Spinal cord (tissue), 9 donors: ENCODE measurements at regions not wholly inside any gene's neighbourhood (a gene's known extent, or its start where the extent isn't known, plus 50 kb on each side); places are given as distances from the start of the nearest gene placed in this dataset.

Source experiments
- DNase-seq, 6 donors: peaks; one replicate each; pipeline versions ENCODE4 v3.0.0 to v3.0.0-alpha.2; 2013 to 2015; ENCODE audit warnings: low spot score in 6 of 6, low read depth in 4 of 6
- H3K27ac ChIP-seq: one replicate; pipeline ENCODE4 v1.5.1; 2013; ENCODE audit warnings: low read depth, low read length, control low read depth
- H3K27me3 ChIP-seq: one replicate; pipeline ENCODE4 v1.6.1; 2013; ENCODE audit warnings: low read length; ENCODE audit not compliant: control insufficient read depth, insufficient read depth
- H3K36me3 ChIP-seq: one replicate; pipeline ENCODE4 v1.6.1; 2013; ENCODE audit warnings: low read length; ENCODE audit not compliant: control insufficient read depth, insufficient read depth
- H3K4me1 ChIP-seq: one replicate; pipeline ENCODE4 v1.6.1; 2013; ENCODE audit warnings: low read length; ENCODE audit not compliant: control insufficient read depth, insufficient read depth
- H3K4me3 ChIP-seq: one replicate; pipeline ENCODE4 v1.5.1; 2013; ENCODE audit warnings: low read depth, low read length, control low read depth
- H3K9me3 ChIP-seq: one replicate; pipeline ENCODE4 v1.6.1; 2013; ENCODE audit warnings: low read length; ENCODE audit not compliant: control insufficient read depth, insufficient read depth
- WGBS: methylation state at CpG from one replicate; pipeline ENCODE4 v1.1.5; 2013; ENCODE audit warnings: missing lambda C conversion rate; ENCODE audit not compliant: insufficient coverage; 5-methylcytosine and 5-hydroxymethylcytosine counted together
- donor health status: healthy.

- Histone ChIP-seq H3K9me3 (peaks cover 5% of the 10 kb centered on the region), H3K27me3 (no peaks in the 10 kb centered on the region), H3K27ac (no peak overlapping the region), H3K36me3 (no peaks in the 10 kb centered on the region), H3K4me3 (no peak overlapping the region), H3K4me1 (no peaks in the 10 kb centered on the region)
- DNase-seq, result no peak
- no CpG with 5 or more reads among the region's 3 CpGs for WGBS
Measured at GRCh38 chr10:120691625-120692024, 159.5 kb upstream of the WDR11 start.

- Histone ChIP-seq H3K4me1 (no peaks in the 10 kb centered on the region), H3K27me3 (no peaks in the 10 kb centered on the region), H3K27ac (no peak overlapping the region), H3K9me3 (peaks cover 2% of the 10 kb centered on the region), H3K36me3 (no peaks in the 10 kb centered on the region), H3K4me3 (no peak overlapping the region)
- no peak for DNase-seq
- no CpG with 5 or more reads among the region's 2 CpGs for WGBS
Measured at GRCh38 chr10:120700426-120700825, 150.7 kb upstream of the WDR11 start.

DNA sequence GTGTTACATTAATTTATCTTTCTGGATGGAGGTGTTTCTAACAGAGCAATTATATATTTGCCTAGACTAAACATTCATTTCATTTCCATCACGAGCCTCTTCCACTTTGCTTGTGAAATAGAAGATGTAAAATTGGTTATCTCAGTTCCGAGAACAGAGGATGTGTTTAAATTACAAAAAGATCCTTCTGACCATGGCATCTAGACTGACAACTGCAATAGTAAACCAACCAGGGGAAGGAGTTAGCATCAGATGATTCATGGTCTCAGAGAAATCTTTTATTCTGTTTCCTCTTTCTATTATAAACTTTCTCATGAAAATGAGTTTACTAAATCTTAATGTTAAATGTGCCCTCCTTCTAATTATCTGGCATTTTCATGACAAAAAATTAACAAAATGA lies 149.8 kb upstream of the WDR11 start:
- Histone ChIP-seq H3K27me3 (no peaks in the 10 kb centered on the region), H3K4me3 (no peak overlapping the region), H3K27ac (no peak overlapping the region), H3K36me3 (no peaks in the 10 kb centered on the region), H3K4me1 (no peaks in the 10 kb centered on the region), H3K9me3 (peaks cover 2% of the 10 kb centered on the region)
- DNase-seq, result no peak
- WGBS, result no CpG with 5 or more reads among the region's 2 CpGs

- no peaks in the 10 kb centered on the region for H3K27me3 ChIP-seq
- WGBS, result no CpG with 5 or more reads among the region's 1 CpG
- H3K4me3 ChIP-seq, result no peak overlapping the region
- H3K27ac ChIP-seq, result no peak overlapping the region
- no peaks in the 10 kb centered on the region for H3K36me3 ChIP-seq
- no peaks in the 10 kb centered on the region for H3K4me1 ChIP-seq
- peaks cover 2% of the 10 kb centered on the region for H3K9me3 ChIP-seq
- DNase-seq, result no peak
Measured at GRCh38 chr10:120702032-120702431, 149.1 kb upstream of the WDR11 start.

DNA sequence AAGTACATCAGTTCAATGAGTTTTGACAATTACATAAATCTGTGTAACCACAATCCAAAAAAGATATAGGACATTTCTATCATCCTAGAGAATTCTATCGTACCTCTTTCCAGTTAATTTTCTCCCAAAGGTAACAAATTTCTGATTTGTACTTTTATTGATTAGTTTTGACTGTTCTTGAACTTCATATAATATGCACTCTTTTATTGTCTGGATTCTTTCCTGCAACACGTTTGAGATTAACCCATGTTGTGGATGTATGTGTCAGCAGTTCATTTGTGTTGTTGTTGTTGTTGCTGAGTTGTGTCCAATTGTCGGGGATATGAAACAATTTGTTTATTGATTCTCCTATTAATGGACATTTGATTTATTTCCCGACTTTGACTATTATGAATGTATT lies 145.9 kb upstream of the WDR11 start:
- Histone ChIP-seq H3K27ac (no peak overlapping the region), H3K9me3 (no peaks in the 10 kb centered on the region), H3K36me3 (no peaks in the 10 kb centered on the region), H3K4me1 (no peaks in the 10 kb centered on the region), H3K4me3 (no peak overlapping the region), H3K27me3 (no peaks in the 10 kb centered on the region)
- DNase-seq, result no peak
- WGBS, result no CpG with 5 or more reads among the region's 4 CpGs

- no peak overlapping the region for H3K27ac ChIP-seq
- no peaks in the 10 kb centered on the region for H3K9me3 ChIP-seq
- H3K4me1 ChIP-seq, result peaks cover 8% of the 10 kb centered on the region
- no peaks in the 10 kb centered on the region for H3K27me3 ChIP-seq
- no peak for DNase-seq
- no peak overlapping the region for H3K4me3 ChIP-seq
- WGBS, result 75% methylated on average over 1 of the region's 2 CpGs
- no peaks in the 10 kb centered on the region for H3K36me3 ChIP-seq
Measured at GRCh38 chr10:120710076-120710475, 141.1 kb upstream of the WDR11 start.

GRCh38 chr10:120711860-120712259 lies 139.3 kb upstream of the WDR11 start:
- no peak for DNase-seq
- no peak overlapping the region for H3K4me3 ChIP-seq
- H3K27me3 ChIP-seq, result no peaks in the 10 kb centered on the region
- H3K4me1 ChIP-seq, result peaks cover 8% of the 10 kb centered on the region
- WGBS, result 80% methylated on average over 5 of the region's 5 CpGs
- H3K27ac ChIP-seq, result no peak overlapping the region
- no peaks in the 10 kb centered on the region for H3K9me3 ChIP-seq
- H3K36me3 ChIP-seq, result no peaks in the 10 kb centered on the region

- H3K27ac ChIP-seq, result no peak overlapping the region
- no CpG with 5 or more reads among the region's 2 CpGs for WGBS
- peaks cover 8% of the 10 kb centered on the region for H3K4me1 ChIP-seq
- H3K9me3 ChIP-seq, result no peaks in the 10 kb centered on the region
- no peaks in the 10 kb centered on the region for H3K27me3 ChIP-seq
- no peak overlapping the region for H3K4me3 ChIP-seq
- no peaks in the 10 kb centered on the region for H3K36me3 ChIP-seq
- no peak for DNase-seq
Measured at GRCh38 chr10:120713573-120714205, 137.5 kb upstream of the WDR11 start.

- Histone ChIP-seq H3K27me3 (no peaks in the 10 kb centered on the region), H3K4me1 (peaks cover 8% of the 10 kb centered on the region), H3K27ac (no peak overlapping the region), H3K9me3 (no peaks in the 10 kb centered on the region), H3K36me3 (no peaks in the 10 kb centered on the region), H3K4me3 (no peak overlapping the region)
- no peak for DNase-seq
- WGBS, result 79% methylated on average over 3 of the region's 3 CpGs
Measured at GRCh38 chr10:120715171-120715570, 136.0 kb upstream of the WDR11 start.

- Histone ChIP-seq H3K27ac (no peak overlapping the region), H3K4me3 (no peak overlapping the region)
Measured at GRCh38 chr10:120719333-120719732, 131.8 kb upstream of the WDR11 start.

More at GRCh38 chr10:120719333-120719732, 131.8 kb upstream of the WDR11 start:
- no peaks in the 10 kb centered on the region for H3K36me3 ChIP-seq
- DNase-seq, result no peak
- no peaks in the 10 kb centered on the region for H3K9me3 ChIP-seq
- no peaks in the 10 kb centered on the region for H3K27me3 ChIP-seq
- peaks cover 5% of the 10 kb centered on the region for H3K4me1 ChIP-seq
